ENCODE measurements at regions not wholly inside any gene's neighbourhood (a gene's known extent, or its start where the extent isn't known, plus 50 kb on each side); places are given as distances from the start of the nearest gene placed in this dataset.

- no peak for DNase-seq
Measured at GRCh38 chr4:175450446-175450845, 361.6 kb downstream of the GPM6A start.

DNA sequence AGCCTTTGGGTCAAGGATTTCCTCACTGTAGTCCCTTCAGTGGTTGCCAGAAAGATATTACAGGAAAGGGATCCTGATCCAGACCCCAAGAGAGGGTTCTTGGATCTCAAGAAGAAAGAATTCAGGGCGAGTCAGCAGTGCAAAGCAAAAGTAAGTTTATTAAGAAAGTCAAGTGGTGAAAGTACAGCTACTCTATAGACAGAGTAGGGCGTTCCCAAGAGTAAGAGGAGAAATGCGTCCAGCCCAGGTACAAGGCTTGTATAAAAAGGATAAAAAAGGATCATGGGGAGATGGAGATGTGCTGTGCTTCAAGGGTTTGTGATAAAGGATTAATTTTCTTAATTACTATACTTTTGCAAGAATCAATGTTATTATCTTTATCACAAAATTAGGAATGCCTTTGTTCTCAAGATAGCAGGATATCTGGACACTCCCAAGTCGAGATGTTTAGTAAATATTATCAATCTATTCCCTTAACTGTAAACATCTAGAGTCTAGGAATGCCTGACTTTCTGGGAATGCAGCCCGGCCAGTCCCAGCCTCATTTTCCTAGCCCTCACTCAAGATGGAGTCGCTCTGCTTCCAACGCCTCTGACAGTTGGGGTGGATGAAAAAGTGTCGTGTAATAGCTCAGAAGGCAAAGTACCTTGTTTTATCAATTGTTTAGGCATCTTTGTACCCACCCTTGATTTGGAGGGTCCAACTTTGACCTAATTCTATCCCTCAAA lies 360.7 kb downstream of the GPM6A start:
- no peak for DNase-seq

DNA sequence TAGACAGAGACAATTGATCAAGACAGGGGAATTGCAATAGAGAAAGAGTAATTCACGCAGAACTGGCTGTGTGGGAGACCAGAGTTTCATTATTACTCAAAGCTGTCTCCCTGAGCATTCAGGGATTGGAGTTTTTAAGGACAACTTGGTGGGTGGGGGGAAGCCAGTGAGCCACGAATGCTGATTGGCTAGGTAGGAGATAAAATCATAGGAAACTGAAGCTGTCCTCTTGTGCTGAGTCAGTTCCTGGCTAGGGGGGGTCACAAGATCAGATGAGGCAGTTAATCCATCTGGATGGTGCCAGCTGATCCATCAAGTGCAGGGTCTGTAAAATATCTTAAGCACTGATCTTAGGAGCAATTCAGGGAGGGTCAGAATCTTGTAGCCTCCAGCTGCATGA lies 358.6 kb downstream of the GPM6A start:
- DNase-seq = peak; percentile 26

DNA sequence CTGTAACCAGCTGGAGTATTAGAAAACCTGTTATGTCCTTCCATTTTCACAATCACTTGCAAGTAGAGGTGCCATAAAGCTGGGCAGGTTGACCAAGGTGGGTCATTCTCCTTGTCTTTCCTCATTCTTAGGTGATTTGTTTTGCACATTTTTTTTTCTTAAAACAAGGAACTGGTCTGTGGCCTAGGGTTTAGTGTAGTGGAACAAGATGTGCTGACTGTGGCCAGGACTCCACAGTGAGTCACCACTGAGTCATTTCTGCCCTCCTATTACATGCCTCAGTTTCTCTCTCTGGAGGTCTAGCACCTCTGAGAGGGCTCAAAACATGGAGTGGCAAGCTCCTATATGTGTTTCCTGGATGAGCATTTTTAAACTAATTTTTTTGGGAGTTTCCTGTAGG lies 355.9 kb downstream of the GPM6A start:
- DNase-seq = no peak

DNA sequence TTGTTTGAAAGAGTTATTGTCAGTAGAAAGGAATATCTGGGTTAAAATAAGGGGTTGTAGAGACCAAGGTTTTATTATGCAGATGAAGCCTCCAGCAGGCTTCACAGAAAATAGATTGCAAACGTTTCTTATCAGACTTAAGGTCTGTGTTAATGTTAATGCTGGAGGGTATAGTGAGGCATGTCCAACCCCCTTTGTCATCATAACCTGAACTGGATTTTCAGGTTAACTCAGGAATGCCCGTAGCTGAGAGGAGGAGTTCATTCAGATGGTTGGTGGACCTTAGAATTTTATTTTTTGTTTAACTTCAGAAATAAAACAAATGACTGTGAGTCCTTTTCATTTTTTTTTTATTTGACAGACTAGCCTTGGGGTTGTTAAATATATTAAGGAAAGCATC lies 354.1 kb downstream of the GPM6A start:
- no peak for DNase-seq

GRCh38 chr4:175459571-175459970 lies 352.5 kb downstream of the GPM6A start:
- no peak for DNase-seq

- peak; percentile 70 for DNase-seq
Measured at GRCh38 chr4:175460414-175460813, 351.6 kb downstream of the GPM6A start.

- peak; percentile 24 for DNase-seq
Measured at GRCh38 chr4:175469514-175469913, 342.6 kb downstream of the GPM6A start.

DNA sequence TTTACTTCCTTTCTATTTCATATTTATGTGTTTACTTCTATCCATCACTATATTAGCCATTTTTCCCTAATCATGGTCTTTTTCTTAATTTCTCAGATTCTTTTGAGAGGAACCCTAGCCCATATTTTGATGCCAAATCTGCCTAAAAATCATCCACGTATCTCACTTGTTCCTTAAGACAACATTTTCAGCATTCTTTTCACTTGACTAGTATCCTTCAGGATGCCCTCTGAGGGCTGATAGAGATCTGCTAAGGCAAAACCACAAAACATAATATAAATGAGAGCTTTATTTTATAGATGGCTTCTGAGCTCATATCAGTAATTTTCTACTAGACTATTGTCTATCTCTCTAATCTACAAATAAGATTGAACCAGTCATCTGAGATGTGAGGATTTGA lies 341.9 kb downstream of the GPM6A start:
- no peak for DNase-seq

DNA sequence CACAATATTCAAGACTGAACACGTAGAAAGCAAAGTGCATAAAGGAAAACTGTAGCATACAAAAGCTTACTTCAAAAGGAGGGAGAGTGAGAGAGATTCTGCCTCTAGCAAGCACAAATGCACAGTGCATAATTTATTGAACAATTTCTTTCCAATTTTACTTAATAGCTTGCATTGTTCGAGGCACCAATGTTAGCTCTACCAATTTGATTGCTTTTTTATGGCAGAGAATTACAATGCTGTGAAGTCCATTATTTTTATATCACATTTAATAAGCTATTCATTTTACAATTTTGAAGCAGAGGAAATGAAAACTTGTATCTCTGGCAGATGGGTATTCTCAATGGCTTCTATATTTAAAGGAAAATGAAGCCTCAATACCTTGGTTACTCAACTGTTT lies 331.7 kb downstream of the GPM6A start:
- no peak for DNase-seq

DNA sequence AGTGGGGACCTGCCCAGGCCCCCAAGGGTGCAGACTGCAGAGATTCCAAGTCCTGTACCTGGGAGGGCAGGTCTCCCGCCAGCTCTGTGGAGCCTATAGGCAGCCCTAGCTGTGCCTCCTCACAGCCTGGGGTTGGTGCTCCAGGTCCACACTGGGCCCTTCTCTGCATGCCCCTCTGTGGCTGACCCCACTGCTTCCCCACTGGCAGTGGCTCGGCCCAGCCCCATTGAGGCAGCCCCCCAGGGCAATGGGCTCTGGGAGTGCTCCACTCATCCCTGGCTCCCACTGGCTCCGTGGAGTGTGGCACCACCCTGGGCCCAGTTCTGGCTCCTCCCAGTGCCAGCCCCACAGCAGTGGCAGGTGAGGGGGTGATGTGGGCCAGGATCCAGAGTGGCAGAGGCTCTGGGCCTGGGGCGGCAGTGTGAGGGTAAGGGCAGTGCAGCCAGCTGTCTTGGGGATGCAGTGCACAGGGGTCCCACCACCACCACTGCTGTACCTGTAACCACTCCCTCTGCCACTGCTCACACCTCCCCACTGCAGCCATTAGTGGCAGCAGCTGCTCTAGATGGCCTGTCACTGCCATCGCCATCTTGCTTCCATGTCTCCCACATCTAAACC lies 312.2 kb downstream of the GPM6A start:
- no peak for DNase-seq

GRCh38 chr4:175504318-175504717 lies 307.7 kb downstream of the GPM6A start:
- no peak for DNase-seq

- DNase-seq = peak; percentile 57
Measured at GRCh38 chr4:175509320-175509719, 302.7 kb downstream of the GPM6A start.

GRCh38 chr4:175511861-175512260 lies 300.2 kb downstream of the GPM6A start:
- no peak for DNase-seq

GRCh38 chr4:175514174-175514573 lies 297.9 kb downstream of the GPM6A start:
- DNase-seq = no peak

GRCh38 chr4:175530655-175531054 lies 281.4 kb downstream of the GPM6A start:
- DNase-seq = no peak

GRCh38 chr4:175531405-175532091 lies 280.5 kb downstream of the GPM6A start:
- no peak for DNase-seq

DNA sequence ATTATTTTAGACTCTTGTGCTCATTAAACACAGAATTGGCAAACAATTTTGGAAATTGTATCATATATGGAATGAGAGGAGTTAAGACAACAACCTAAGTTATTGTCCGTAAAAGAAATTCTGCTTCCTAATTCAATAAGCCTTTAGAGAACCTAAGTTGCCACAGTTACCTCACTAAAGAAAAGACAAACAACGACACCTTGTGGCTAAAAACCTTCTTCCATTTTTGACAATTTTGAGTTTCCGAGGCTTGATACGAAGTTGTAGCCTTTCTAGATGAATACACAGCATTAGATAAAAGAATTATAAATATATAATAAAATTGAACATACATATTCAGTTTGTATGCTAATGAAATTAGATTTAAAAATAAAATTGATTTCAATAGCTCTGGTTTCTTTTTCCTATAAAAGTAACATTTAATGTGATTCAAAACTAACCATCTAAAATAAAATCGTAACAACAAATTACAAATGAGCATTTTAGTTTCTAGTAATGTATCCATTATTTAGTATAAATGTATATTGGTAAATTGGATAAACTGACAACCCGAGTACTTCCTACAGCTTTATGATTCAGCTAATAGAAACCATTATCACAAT lies 275.1 kb downstream of the GPM6A start:
- no peak for DNase-seq

DNA sequence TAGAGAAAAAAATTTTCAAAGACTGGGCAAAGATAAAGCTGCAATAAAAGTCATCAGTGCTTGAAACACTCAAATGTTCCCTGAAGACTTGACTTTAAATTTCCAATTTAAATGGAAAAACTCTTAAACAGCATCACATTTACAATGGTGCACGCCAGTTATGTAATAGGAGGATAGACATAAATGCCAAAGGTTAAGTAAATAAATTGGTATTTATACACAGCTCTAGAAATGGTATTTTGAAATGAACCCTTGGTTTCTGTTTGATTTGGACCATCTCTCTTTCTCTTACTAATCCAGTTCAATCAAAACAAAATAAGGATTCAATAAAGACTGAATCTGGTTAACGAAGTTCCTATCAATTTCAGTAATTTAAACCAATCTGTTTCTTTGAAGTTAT lies 272.6 kb downstream of the GPM6A start:
- no peak for DNase-seq

DNA sequence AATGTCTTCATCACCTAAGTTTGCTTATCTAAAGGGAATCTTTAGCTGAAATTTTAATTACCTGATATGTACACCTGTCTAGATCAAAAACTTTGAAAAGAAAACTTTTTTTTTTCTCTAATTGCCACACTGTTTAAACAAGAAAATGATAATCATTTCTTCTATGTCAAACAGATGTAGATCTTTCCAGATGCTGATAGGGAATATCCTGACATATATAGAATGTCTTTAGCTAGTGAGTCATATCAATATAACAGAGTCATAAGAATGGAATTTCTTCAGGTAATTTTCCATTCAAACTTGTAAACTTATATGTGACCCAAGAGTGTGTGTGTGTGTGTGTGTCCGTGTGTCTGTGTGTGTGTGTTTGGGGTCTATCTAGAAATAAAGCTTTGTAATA lies 271.9 kb downstream of the GPM6A start:
- no peak for DNase-seq

DNA sequence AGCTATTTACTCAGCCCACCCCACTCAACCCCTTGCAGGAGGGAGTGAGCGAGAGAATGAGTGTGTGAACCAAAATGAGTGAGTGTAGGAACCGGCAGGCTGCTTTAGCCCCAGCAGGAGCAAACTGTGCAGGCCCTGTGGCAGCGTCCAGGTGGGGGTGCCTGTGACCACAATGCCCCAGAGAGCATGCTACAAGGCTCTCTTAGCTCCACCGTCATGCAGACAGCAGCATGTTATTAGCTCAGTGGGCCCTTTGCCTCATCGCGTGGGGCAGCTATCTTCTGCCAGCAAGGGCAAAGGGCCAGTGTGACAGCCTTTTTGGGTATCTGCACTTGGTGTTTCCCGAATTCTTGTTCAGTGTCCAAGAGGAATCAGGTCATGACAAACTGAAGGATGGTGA lies 271.3 kb downstream of the GPM6A start:
- DNase-seq = no peak

DNA sequence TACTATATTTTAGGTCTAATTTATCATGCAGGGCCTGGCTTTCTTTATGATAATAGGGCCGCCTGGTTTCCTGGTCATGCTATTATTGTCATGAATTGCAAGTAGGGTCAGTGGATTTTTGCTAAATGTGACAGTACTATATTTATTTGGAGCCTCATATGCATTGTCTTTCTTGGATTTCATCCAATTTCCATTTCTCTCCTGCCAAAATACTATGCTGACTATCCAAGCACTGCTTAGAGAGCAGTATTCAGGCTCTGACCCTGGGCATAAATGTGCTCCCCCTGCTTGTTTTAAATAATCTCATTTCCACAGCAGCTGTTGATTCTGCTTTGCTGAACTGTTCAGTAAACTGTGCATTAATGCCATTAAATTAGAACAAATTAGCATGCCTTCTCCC lies 269.3 kb downstream of the GPM6A start:
- DNase-seq = peak; percentile 74

GRCh38 chr4:175559126-175559525 lies 252.9 kb downstream of the GPM6A start:
- no peak for DNase-seq

DNA sequence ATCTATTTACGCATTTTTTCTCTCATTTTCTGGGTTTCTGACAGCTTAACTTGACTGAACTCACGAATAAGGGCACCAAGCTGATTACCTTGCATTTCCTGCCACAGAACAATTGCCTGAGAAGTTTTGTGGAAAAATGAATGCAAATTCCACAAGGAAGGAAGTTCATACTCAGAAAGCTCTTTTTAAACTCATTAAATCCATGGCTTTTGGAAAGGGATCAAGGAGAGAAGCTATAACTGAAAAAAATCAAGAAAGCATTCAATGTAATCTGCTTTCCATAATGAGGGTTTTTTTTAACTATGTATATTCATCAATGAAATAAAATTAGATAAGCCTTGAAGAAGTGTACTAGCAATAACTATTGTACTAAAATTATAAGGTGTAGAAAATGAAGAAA lies 252.5 kb downstream of the GPM6A start:
- no peak for DNase-seq
